GM08714 (cell line): ENCODE measurements at regions not wholly inside any gene's neighbourhood (a gene's known extent, or its start where the extent isn't known, plus 50 kb on each side); places are given as distances from the start of the nearest gene placed in this dataset.
"Not testable (repeated sequence)": the region's sequence is repeated elsewhere in the genome, so short reads cannot be mapped to it uniquely, and the experiment has no call there.

Experiments used
- H3K4me3 ChIP-seq: fragments of 200-500 bp; sonication (Bioruptor generic); 2 replicates; pipeline ENCODE4 v1.5.1; 2014; ENCODE audit warnings: mild to moderate bottlenecking, low read length, inconsistent platforms
- ZNF274 ChIP-seq: IDR thresholded peaks from 2 replicates; pipeline ENCODE4 v1.6.1; 2012; ENCODE audit warnings: mild to moderate bottlenecking, low read depth, low read length

GRCh38 chr5:124628721-124629596 is 117.5 kb downstream of the ZNF608 start:
- TF ChIP-seq ZNF274, result no peak
- no peak overlapping the region for H3K4me3 ChIP-seq

DNA sequence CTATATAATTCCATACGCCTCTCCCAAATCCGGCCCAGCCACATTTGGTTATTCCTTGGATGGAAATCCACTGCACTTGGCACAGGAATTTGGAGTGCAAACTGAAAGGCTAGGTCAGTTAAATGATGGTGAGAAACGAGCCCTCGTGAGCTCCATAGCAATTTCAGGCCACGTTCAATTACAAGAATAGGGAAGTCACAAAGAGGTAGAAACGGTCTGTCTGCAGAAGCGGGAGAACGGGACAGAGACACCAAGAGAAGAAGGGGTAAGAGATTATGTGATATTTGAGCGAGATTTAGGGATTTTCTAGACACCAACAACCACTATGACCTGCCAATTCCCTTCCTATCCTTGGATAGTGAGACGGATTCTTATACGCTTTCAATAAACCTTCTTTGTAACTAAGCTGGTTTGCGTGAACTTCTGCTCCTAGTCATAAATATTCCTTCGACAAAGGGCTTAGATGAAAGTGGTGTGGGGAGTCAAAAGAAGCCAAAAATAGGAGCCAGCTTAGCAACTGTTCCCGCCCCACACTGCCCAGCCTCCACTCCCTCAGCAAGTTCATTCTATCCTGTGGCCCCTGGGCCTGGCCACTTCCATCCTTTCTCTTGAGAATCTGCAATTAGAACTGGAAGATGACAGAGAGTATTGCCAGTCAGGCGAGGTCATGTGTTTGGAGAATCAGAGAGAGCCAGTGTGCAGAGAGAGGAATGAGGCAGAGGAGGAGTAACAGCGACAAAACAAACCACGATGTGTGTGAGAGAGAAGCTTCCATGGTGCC is 118.4 kb downstream of the ZNF608 start:
- no peak for TF ChIP-seq ZNF274
- no peak overlapping the region for H3K4me3 ChIP-seq

GRCh38 chr5:124626053-124626452 is 120.4 kb downstream of the ZNF608 start:
- H3K4me3 ChIP-seq, result no peak overlapping the region
- TF ChIP-seq ZNF274, result no peak

DNA sequence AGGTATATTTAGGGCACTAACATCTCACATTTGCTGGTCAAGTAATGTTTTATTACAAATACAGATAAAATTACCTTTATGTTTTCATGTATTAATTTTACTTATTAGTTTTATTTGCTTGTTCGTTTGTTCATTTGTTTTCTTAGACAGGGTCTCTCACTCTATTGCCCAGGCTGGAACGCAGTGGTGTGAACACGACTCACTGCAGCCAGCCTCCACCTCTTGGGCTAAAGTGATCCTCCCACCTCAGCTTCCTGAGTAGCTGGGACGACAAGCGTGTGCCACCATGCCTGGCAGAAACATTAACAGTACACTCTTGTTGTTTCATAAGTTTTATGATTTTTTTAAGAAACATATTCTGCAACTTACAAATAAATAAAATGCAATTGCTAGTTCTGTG is 123.2 kb downstream of the ZNF608 start:
- TF ChIP-seq ZNF274, result no peak
- no peak overlapping the region for H3K4me3 ChIP-seq

- no peak overlapping the region for H3K4me3 ChIP-seq
- TF ChIP-seq ZNF274, result no peak
These were observed 123.6 kb downstream of the ZNF608 start for GRCh38 chr5:124622851-124623250.

DNA sequence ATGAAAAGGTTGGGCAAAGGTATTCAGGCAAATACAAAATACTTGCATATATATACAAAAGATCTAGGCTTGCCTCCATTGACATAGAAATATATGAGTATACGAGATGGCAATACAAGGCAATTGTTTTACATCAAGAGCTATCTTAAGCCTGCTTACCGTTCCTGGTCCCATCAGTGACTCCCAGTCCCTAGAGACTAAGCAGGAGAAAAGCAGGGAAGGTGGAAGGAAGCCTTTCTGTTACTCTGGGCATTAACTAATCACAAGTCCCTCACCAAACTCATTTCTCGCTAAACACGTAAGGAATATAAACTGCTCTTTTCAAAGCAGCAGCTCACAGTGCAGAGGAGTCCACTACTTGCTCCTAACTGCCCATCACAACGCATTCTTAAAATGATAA is 125.2 kb downstream of the ZNF608 start:
- no peak overlapping the region for H3K4me3 ChIP-seq
- no peak for TF ChIP-seq ZNF274

GRCh38 chr5:124620743-124621142 is 125.7 kb downstream of the ZNF608 start:
- H3K4me3 ChIP-seq, result no peak overlapping the region

DNA sequence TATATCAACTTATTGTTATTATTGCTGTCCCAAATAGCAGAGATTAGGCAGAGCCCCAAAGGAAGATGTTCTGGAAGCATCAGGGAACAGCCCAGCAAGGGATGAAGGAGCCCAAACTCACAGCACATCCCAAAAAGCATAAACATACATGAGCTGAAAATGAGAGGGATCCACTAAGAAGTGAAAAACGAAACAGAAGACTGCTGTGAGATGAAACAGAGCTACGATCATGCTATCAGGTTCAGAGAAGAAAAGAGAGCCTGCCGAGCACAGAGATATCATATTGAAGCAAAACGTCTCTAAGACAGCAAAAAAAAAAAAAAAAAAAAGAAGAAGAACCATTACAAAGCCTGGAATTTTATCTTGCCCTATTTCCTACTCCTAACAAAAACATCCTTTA is 127.3 kb downstream of the ZNF608 start:
- no peak overlapping the region for H3K4me3 ChIP-seq
- no peak for TF ChIP-seq ZNF274

More at GRCh38 chr5:124620743-124621142, 125.7 kb downstream of the ZNF608 start:
- TF ChIP-seq ZNF274, result no peak

- no peak overlapping the region for H3K4me3 ChIP-seq
- TF ChIP-seq ZNF274, result no peak
These were observed 128.7 kb downstream of the ZNF608 start for GRCh38 chr5:124617787-124618186.

DNA sequence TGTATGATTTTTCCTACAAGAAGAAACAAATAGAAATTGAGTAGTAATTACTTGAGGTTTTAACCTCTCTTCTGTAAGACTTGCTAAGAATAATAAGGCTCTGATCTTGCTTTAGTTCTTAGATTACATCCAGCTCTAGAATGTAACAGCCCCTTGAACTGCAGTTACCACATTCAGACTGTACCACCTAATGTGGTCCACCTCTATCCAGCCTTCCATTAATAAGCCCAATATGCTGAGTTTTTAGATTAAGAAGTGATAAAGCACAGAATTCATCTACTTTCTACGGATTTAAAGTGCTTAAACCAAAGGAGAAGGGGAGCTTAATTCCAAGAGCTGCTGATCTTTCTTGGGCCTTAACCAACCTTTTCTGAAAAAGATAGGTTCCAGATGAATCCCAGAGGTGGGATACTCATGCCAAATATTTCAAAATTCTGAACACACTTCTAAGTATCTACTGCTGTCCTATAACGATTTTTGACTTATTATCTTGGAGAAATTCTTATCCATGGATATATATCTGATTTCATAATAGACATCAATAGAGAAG is 131.5 kb downstream of the ZNF608 start:
- no peak for TF ChIP-seq ZNF274
- H3K4me3 ChIP-seq, result no peak overlapping the region

GRCh38 chr5:124614105-124614504 is 132.3 kb downstream of the ZNF608 start:
- TF ChIP-seq ZNF274, result no peak
- no peak overlapping the region for H3K4me3 ChIP-seq

DNA sequence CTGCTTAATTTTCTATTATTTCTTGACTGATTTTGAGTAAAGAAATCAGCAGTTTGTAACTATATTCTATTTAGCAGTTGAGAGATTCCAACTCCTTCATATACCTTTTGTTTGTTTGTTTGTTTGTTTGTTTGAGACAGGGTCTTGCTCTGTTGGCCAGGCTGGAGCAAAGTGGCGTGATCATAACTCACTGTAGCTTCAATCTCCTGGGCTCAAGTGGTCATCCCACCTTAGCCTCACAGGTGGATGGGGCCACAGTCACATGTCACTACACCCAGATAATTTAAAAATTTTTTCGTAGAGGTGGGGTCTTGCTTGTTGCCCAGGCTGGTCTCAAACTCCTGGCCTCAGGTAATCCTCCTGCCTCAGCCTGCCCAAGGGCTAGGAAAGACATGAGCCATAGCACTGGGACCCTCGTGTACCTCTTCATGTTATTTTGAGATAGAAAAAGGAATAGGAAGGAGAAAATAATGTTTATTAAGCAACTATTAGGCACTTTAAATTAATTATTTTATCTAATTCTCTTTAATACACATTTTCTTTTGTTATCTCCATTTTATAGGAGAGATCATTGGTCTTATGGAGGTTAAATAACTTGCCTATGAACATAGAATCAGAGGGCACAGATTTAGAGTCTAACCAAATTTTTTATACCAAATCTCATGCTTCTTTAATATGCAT is 133.0 kb downstream of the ZNF608 start:
- TF ChIP-seq ZNF274, result no peak

GRCh38 chr5:124612023-124612422 is 134.4 kb downstream of the ZNF608 start:
- H3K4me3 ChIP-seq, result no peak overlapping the region
- no peak for TF ChIP-seq ZNF274

More for the DNA sequence above, 133.0 kb downstream of the ZNF608 start:
- H3K4me3 ChIP-seq, result no peak overlapping the region

GRCh38 chr5:124611262-124611661 is 135.2 kb downstream of the ZNF608 start:
- not testable (repeated sequence) for H3K4me3 ChIP-seq

DNA sequence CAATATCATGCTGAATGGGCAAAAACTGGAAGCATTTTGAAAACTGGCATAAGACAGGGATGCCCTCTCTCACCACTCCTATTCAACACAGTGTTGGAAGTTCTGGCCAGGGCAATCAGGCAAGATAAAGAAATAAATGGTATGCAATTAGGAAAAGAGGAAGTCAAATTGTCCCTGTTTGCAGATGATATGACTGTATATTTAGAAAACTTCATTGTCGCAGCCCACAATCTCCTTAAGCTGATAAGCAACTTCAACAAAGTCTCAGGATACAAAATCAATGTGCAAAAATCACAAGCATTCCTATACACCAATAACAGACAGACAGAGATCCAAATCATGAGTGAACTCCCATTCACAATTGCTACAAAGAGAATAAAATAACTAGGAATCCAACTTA is 136.8 kb downstream of the ZNF608 start:
- H3K4me3 ChIP-seq, result not testable (repeated sequence)
